Tongue (tissue), 1 donor: ENCODE measurements at regions not wholly inside any gene's neighbourhood (a gene's known extent, or its start where the extent isn't known, plus 50 kb on each side); places are given as distances from the start of the nearest gene placed in this dataset.

Experiments used
- DNase-seq: peaks from one replicate; pipeline ENCODE4 v3.0.0-alpha.2; 2015

DNA sequence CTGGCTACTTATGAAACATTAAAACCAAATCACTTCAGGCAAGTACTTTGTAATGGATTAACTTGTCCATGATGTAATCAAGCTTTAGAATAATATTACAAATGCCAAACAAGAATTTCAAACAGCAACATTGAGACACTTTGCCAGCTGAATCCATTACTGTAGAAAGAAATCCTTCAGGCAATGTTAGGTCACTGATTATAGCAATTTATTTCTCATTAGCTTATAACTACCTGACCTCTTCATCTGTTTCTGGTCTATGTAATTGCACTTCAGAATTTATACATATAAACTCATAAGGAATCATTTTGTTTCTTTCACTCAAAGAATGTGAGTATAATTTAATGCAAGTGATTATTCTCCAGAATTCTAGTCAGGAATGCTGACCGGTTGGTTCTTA, 692.6 kb upstream of the TMEFF2 start:
- DNase-seq: peak; percentile 15

DNA sequence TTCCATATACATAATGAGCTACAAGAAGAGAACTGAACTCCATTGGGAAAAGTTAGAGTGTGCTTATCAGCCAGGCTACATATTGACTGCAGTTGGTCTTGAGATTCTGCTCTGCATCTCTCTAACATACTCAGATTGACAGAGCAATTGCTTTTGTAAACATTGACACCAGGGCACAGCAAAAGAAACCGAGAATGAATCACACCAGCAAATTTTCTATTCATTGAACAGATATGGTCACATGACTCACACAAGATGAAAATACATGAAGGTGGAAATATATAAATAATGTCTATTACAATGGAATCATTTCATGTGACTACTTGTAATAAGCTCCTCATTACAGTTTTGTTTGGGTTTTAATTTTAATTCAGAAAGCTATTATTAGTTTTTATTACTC, 691.9 kb upstream of the TMEFF2 start:
- no peak for DNase-seq

DNA sequence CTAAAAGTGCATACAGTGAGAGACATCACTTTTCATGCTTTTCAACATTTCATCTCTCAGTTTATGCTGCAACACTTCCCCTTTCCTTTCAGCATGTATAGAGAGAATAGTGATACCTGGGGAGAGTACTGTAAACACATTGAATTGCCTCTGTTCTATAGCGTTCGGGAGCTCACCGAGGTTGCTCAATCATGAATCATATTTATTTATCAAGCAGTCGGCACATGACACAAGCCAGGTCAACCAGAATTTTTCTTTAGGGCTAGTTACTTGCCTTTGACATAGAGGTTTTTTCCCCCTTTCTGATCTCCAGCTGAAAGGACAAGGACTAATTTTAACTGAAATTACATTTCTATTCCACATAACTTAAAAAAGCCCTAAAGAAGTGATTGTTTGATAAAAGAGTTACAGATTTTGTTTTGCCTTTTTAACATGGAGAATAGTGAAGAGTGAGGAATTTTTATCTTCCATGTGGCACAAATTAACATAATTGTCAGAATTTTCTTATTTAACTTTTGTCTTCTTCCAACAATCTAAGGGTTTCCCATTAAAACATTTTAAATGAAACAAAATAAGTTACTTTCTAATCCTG, 690.9 kb upstream of the TMEFF2 start:
- DNase-seq: no peak

DNA sequence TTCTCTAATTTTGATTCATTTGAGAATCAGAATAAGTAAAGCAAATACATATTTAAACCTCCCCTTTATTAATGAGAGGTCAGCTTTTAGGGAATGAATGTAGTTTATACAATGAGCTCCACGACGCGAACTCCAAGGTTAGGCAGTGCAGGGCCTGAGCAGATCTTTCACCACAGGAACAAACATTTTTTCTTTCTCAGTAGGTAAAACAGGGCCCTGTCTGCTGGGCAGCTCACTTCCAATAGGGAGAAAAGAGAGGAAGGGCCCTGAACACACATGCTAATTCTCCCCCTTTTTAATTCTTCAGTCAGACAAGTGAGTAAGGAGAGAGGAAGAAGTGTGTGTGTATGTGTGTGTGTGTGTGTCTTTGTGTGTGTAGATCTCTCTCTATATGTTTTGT, 682.4 kb upstream of the TMEFF2 start:
- no peak for DNase-seq

DNA sequence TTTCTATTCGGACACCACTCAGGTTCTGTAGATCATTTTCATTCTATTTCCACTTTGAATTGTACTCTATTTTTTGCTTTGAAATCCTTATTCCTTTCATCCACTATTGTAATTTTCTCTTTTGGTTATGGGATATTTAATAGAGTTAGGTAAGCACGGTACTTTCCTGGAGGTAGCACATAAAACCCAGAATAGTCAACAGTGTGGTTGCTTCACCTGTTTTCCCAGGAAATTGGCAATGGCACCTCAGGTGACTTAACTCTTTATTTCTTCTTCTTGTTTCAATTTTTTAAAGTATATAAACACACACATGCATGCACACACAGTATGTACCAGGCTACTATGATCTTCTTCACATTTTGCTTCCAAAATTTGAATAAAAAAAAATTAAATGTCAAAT, 682.0 kb upstream of the TMEFF2 start:
- DNase-seq: no peak

DNA sequence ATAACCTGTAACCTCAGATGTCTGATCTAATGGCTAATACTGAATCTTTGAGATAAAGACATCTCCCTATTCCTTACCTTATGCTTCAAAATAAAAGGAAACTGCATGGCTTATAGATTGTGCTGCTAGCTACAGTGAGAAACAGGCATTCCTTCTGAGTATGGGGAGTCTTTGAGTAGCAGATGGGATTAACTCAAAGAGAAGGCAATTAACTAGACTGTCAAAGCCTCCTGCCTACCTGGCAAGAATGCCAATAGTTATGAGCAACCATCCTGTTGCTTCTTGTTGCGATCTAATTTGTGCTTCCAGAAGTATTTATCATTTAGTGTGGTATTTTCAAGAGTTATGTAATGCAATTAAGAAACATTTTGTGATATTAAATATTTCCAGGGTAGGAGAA, 660.0 kb upstream of the TMEFF2 start:
- DNase-seq: no peak

DNA sequence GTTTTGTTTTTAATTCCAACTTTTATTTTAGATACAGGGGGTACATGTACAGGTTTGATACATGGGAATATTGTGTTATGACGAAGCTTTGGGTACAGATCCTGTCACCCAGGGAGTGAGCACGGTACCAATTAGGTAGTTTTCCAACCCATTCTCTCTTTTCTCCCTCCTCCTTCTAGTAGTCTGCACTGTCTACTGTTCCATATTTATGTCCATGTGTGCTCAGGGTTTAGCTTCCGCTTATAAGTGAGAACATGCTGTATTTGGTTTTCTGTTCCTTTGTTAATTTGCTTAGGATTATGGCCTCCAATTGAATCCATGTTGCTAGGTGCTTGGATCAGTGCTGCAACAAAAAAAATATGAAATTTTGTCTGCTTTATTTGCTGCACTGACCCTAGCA, 659.3 kb upstream of the TMEFF2 start:
- DNase-seq: no peak

DNA sequence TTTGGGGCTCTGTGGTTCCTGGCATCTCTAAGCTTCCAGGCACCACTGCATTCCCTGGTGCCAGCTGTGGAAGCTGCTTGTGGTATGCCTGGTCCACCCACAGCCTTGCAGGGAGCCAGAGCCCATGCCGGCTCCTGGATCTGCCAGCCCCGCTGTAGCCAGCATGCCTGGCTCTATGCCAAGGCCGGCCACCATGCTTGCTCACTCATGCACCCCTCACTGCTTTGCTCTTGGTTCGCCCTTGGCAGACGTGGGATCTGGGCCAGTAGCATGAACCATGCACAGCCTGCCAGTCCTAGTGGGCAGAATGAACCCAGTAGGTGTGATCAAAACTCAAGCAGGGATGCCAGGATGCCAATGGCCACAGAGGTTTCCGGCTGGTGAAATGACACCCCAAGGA, 634.2 kb upstream of the TMEFF2 start:
- DNase-seq: no peak

DNA sequence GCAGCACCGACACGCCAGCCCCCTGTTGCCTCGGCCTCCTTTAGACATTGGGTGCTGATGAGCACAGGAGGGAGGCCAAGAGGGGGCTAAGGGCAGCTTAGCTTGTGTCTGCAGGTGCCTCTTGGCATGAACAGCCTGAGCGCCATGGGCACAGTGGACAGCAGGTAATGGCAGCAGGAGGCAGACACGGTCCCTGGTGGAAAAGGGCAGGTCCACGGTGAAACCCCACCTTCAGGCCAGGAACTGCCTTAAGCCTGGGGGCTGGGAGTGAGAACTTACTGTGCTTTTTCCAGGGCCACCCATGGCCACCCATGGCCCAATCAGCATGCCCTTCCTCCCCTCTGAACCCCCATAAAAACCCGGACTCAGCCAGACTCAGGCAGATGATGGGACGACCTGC, 633.4 kb upstream of the TMEFF2 start:
- DNase-seq: no peak

DNA sequence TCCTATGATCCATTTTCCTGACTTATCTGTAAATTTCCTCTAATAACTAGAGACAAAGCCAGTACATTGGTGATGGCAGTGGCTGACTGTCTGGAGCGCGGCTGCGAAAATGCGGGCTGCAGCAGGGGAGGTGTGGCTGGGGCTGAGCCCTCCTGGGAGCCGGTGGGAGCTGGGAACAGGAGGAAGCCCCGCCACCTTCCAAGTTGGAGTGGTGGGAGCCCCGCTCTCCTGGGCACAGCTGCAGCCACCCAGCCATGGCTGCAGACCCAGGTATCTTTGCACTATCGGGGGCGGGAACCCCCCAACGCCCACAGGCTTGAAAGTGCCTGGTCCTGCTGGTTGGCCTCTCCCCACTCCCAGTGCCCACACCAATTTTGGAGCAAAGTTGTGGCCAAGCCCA, 633.0 kb upstream of the TMEFF2 start:
- no peak for DNase-seq

DNA sequence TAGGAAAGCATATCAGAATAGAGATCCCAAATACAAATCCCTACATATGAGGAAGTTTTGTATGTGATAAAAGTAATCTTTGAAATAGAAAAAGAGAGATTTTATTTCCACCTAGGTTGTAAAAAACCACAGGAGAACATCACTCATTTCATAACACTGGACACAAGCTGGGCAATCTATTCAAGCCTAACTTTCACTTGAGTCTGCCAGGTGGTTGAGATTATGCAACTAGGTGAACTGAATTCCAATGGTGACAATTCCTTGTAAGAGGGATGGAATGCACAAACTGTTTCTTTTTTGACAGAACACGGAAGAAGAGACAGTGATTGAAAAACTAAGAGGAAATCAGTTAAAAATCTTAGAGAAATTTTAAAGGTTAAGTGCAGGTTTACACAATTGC, 619.6 kb upstream of the TMEFF2 start:
- DNase-seq: no peak

DNA sequence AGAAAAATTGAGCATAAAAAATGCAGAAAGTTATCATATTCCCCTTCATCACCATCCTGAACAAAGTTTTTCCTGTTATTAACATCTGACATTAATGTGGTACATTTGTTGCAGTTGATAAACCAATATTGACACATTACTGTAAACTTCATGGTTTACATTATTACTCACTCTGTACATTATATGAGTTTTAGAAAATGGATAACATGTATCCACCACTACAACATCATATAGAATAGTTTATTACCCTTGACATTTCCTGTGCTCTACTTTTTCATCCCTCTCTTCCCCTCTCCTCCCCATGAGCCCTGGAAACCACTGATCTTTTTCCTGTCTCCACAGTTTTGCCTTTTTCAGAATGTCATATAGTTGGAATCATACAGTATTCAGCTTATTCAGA, 618.6 kb upstream of the TMEFF2 start:
- no peak for DNase-seq

DNA sequence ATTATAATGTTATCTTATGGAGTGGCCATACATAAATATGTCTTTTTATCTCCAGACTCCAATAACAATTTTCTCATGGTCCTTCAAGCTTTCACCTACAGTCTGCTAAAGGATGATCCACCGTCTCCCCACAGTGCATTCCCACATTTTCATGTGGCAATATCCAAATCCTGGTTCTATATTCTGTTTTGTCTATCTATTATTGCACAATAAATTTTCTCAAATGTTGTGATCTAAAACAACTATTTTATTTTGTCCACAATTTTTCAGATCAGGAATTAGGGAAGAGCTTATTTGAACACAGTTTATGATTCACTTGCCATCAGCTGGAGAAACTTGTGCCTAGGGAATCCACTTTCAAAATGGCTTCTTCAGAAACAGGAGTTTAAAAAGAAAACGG, 614.4 kb upstream of the TMEFF2 start:
- no peak for DNase-seq

DNA sequence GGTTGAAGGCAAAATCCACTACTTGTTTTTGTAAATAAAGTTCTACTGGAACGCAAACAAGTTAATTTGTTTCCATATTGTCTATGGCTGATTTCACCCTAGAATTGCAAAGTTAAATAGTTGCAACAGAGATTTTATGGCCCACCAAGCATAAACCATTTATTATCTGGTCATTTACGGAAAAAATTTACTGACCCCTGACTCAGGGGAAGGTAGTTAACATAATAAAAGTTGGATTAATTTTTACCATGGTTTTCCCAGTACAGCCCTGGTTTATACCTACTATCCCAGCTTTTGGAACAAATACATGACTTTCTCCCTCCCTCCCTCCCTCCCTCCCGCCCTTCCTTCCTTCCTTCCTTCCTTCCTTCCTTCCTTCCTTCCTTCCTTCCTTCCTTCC, 588.9 kb upstream of the TMEFF2 start:
- no peak for DNase-seq

DNA sequence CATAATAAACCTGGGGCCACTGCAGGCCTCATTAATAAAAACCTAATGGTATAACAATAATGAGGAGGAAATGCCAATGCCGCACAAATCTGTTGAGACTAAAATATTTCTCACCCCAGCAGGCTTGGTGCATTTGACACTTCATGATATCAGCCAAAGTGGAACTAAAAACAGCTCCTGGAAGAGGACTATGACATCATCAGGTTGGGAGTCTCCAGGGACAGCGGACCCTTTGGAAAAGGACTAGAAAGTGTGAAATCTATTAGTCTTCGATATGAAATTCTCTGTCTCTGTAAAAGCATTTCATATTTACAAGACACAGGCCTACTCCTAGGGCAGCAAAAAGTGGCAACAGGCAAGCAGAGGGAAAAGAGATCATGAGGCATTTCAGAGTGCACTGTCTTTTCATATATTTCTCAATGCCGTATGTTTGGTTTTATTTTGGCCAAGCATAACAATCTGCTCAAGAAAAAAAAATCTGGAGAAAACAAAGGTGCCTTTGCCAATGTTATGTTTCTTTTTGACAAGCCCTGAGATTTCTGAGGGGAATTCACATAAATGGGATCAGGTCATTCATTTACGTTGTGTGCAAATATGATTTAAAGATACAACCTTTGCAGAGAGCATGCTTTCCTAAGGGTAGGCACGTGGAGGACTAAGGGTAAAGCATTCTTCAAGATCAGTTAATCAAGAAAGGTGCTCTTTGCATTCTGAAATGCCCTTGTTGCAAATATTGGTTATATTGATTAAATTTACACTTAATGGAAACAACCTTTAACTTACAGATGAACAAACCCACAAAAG, 580.9 kb upstream of the TMEFF2 start:
- DNase-seq: no peak

DNA sequence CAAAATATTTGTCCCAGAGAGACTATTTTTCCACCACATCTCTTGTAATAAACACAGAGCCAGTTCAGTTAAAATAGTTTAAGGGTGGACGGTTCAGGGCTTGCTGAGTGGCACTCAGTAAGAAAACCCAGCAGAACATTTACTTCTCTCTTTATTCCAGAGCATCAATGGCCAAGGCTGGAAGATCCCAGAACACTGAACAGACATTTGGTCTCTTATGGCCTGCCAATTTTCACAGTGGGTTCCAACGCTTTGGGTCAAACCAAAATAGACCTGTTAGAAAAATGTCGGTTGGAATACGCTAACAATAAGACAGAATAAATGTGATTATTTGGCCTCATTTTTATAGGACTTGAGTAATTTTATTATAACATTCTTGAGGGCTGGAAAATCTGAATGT, 580.3 kb upstream of the TMEFF2 start:
- DNase-seq: no peak

DNA sequence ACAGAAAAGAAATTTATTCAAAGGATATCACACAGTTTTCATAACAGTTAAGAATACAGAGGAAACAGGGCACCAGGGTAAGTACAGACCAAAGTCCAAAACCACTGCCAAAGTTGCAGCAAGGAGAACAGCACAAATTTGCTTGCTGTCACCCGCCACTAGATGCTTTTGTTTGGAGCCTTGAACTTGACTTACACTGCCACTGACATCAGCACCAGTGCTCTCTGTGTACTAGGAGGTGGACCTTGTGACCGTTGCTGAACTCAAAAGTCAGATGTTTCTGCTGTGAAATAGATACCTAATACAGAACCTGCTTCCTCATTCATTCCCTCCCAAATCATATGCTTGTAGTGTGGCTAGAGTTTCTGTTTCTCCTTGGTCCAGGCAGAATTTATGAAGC, 578.3 kb upstream of the TMEFF2 start:
- no peak for DNase-seq

DNA sequence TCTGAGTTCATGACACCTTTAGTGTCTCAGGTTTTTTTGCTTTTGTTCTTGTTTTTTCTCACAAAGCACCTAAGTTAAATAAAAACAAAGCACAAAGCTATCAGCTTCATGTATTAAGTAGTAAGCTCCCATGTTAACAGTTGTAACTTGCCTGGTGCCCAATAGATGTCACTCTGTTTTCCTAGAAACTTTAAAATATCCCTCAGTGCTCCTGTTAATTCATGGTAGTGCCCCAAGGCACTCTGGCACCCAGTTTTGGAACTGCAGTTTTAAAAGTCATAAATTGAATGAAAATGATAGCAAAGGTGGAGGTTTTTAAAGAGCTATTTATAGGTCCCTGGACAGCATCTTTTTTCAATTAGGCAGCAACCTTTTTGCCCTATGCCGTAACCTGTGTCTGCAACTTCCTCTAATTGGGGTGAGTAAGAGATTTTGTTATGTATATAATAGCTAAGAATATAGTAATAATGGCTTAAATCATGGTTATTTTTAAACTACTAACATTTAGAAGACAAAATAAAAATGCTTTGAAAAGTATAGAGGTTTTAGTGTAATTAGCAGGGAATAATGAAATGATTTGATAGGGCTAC, 555.0 kb upstream of the TMEFF2 start:
- DNase-seq: peak; percentile 3

DNA sequence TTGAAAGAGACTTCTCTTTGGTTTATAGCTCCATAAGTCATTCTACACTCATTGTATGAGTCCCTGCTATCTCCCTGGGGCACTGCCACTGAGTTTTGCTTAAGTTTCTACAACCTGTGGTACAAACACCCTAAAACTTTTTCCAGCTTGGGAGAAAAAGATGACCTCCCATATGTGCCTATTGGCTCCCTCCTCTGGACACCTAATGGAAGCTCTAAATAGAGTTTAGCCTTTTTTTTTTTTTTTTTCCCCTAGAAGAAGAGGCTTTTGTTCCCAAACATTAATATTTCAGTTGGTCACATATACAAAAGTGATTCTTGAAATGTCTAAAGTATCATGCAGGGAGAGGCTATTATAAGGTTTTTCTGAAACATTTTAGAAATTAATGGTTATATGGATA, 547.2 kb upstream of the TMEFF2 start:
- no peak for DNase-seq

DNA sequence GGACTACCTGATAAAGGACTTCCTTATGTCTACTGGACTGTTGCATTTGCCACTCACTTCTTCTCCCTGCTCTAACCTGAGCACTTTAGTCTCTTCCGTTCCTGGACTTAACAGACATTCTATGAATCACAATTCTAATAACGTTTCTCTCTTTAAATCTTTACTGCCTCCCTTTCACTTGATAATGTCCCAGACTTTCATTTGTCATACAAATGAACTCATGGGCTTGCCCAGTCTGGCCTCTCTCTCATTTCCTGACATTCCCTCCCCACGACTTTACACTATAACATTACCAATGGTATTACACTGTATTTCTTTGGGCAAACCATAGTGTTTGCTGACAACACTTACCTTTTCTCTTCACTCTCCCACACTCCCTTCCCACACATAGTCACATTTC, 540.7 kb upstream of the TMEFF2 start:
- no peak for DNase-seq

DNA sequence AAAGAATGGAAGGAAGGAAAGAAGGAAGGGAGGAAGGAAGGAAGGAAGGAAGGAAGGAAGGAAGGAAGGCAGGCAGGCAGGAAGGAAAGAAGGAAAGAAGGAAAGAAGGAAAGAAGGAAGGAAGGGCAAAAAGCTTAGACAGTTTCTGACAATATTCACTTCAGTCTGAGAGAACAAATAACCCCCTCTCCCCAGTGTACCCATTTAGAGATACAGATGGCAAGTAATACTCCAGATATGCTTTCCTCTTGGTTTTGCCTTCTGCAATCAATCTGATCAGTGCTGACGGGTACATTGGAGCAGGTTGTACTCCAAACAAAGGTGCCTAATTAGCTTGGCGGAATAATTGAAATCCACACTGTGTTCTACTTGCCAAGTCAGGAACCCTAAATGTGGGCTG, 534.6 kb upstream of the TMEFF2 start:
- no peak for DNase-seq

DNA sequence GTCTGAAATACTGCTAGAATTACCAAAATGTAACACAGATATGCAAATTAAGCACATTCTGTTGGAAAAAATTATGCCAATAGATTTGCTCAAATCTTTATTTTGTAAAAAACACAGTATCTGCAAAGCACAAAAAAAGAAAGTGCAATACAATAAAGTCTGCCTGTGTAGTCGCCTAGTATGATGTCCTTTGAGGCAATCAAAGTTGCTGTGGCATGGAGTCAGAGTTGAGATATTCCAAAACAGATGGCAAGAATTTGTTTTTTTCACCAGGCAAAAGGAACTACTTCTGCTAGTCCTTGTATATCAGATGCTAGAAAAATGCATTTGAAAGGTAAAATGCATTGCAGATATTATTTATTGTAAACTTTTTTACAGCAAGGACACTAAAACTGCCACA, 531.3 kb upstream of the TMEFF2 start:
- no peak for DNase-seq

DNA sequence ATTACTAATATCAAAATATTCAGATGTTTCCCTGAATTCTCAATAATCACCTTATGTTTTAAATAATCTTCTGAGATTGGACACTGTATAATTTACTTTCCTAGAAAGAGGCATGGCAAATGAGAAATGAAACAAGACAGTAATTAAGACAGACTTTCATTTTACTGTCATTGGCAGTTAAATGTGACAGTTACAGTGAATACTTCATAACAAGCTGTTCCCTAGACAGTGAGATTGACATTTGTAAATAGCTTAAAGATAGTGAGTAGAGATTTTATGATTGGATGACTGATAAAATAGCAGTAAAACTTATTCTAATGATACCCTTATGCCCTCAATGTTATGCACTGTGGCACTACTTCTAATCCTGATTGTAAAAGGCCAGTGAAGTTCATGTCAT, 524.9 kb upstream of the TMEFF2 start:
- DNase-seq: no peak

DNA sequence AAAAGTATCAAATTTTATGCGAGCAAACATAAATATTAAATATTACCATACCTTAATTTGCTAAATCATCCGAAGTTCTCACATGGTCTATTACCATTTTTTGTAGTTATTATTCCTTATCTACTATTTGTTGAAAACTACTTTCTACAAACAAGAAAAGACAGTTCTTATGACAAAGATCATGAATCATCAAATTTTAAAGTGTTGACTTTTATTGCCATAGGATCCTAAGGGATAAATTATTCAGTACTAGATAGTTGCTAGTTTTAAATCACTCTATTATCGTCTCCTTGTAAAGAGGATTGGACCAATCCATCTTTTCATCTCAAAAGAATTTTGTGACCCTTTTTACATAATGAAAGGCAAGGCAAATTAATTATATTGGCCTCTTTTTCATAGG, 523.6 kb upstream of the TMEFF2 start:
- DNase-seq: no peak
